Upper lobe of left lung (tissue), 6 donors: ENCODE measurements at regions not wholly inside any gene's neighbourhood (a gene's known extent, or its start where the extent isn't known, plus 50 kb on each side); places are given as distances from the start of the nearest gene placed in this dataset.

ENCODE experiments used
- ATAC-seq, 2 donors: fragments of 200-7000 bp; cut with Tn5 transposase; one replicate each; pipeline ENCODE4 v1.9.1; 2022; ENCODE audit warnings: mild to moderate bottlenecking in 2 of 2, moderate library complexity in 2 of 2; ENCODE audit not compliant: low FRiP score in 2 of 2
- DNase-seq, 2 donors: peaks; one replicate each; pipeline ENCODE4 v3.0.0-alpha.2; 2019 to 2020
- H3K27ac ChIP-seq, 4 donors: fragments of 200-600 bp; sonication (generic); one replicate each; pipeline ENCODE4 v1.5.1; 2016 to 2019
- H3K27me3 ChIP-seq, 4 donors: fragments of 200-600 bp; sonication (generic); one replicate each; pipeline ENCODE4 v1.5.1; 2017 to 2019
- H3K36me3 ChIP-seq, 4 donors: fragments of 200-600 bp; sonication (generic); one replicate each; pipeline ENCODE4 v1.5.1; 2016 to 2019
- H3K4me1 ChIP-seq, 4 donors: fragments of 200-600 bp; sonication (generic); one replicate each; pipeline ENCODE4 v1.5.1; 2018 to 2019
- H3K4me3 ChIP-seq, 4 donors: fragments of 200-600 bp; sonication (generic); one replicate each; pipeline ENCODE4 v1.5.1; 2017 to 2019; ENCODE audit warnings: mild to moderate bottlenecking in 2 of 4, moderate library complexity in 1 of 4
- H3K9me3 ChIP-seq, 4 donors: fragments of 200-600 bp; sonication (generic); one replicate each; pipeline ENCODE4 v1.5.1; 2018 to 2019
- CTCF ChIP-seq, 6 experiments: fragments of 450-650 bp in 4 of 6; fragments of 200-600 bp in 2 of 6; sonication (generic) in 2 of 6; IDR thresholded peaks; one replicate each; pipeline ENCODE4 v1.5.1; 2016 to 2019; ENCODE audit warnings: antibody characterized with exemption in 6 of 6
- EP300 ChIP-seq, 4 donors: sonication (generic); formaldehyde crosslinking; IDR thresholded peaks; one replicate each; pipeline ENCODE4 v1.5.1; 2017; ENCODE audit warnings: antibody characterized with exemption in 4 of 4, control low read depth in 2 of 4
- POLR2A ChIP-seq, 4 donors: fragments of 450-650 bp; IDR thresholded peaks; one replicate each; pipeline ENCODE4 v1.5.1; 2016 to 2017; ENCODE audit warnings: antibody characterized with exemption in 4 of 4, mild to moderate bottlenecking in 2 of 4
- POLR2AphosphoS5 ChIP-seq, 2 donors: sonication (generic); formaldehyde crosslinking; IDR thresholded peaks; one replicate each; pipeline ENCODE4 v1.5.1; 2017; ENCODE audit warnings: antibody characterized with exemption in 2 of 2
- WGBS, 2 donors: methylation state at CpG; one replicate each; pipeline ENCODE4 v1.1.5; 2017 to 2018; 5-methylcytosine and 5-hydroxymethylcytosine counted together
- donor health status: DM: no; HTN: no; CAD: no; lungs with moderate emphysema.
- donor health status: DM: no; HTN: yes; CAD: no; lungs with severe emphysema.

- Histone ChIP-seq H3K4me1 (no peaks in the 10 kb centered on the region), H3K4me3 (no peak overlapping the region), H3K27ac (no peak overlapping the region), H3K9me3 (no peaks in the 10 kb centered on the region), H3K36me3 (no peaks in the 10 kb centered on the region), H3K27me3 (no peaks in the 10 kb centered on the region)
- TF ChIP-seq POLR2AphosphoS5 (IDR thresholded peaks at IDR 0.05) (no peak), POLR2A (IDR thresholded peaks at IDR 0.05) (no peak)
- 80% methylated on average over 3 of the region's 5 CpGs; no CpG with 5 or more reads in 1 of the 2 donors for WGBS, 2 donors
- no peak for DNase-seq
- ATAC-seq = no peak
Observed at GRCh38 chrY:7211971-7212370, 300.4 kb upstream of the AMELY start.

- Histone ChIP-seq H3K9me3 (no peaks in the 10 kb centered on the region), H3K36me3 (no peaks in the 10 kb centered on the region), H3K27ac (no peak overlapping the region), H3K4me1 (no peaks in the 10 kb centered on the region), H3K4me3 (no peak overlapping the region), H3K27me3 (no peaks in the 10 kb centered on the region)
- WGBS, 2 donors = 31% methylated on average over 4 of the region's 4 CpGs; no CpG with 5 or more reads in 1 of the 2 donors
- ATAC-seq (no peak), DNase-seq (no peak)
- TF ChIP-seq POLR2A (IDR thresholded peaks at IDR 0.05) (no peak), EP300 (IDR thresholded peaks at IDR 0.05) (no peak), CTCF (IDR thresholded peaks at IDR 0.05) (no peak), POLR2AphosphoS5 (IDR thresholded peaks at IDR 0.05) (no peak)
Observed at GRCh38 chrY:7204456-7204855, 292.9 kb upstream of the AMELY start.

- DNase-seq (no peak), ATAC-seq (no peak)
- Histone ChIP-seq H3K36me3 (no peaks in the 10 kb centered on the region), H3K4me1 (no peaks in the 10 kb centered on the region), H3K4me3 (no peak overlapping the region), H3K27ac (no peak overlapping the region), H3K9me3 (peaks cover 0 to 5% (median 0%) of the 10 kb centered on the region in 4 donors), H3K27me3 (no peaks in the 10 kb centered on the region)
- no peak for TF ChIP-seq EP300 (IDR thresholded peaks at IDR 0.05)
- TF ChIP-seq CTCF (IDR thresholded peaks at IDR 0.05) = no peak
- TF ChIP-seq POLR2A (IDR thresholded peaks at IDR 0.05) = no peak
- TF ChIP-seq POLR2AphosphoS5 (IDR thresholded peaks at IDR 0.05) = no peak
Observed at GRCh38 chrY:7182591-7182990, 271.0 kb upstream of the AMELY start.

- Histone ChIP-seq H3K4me1 (no peaks in the 10 kb centered on the region), H3K27ac (no peak overlapping the region), H3K9me3 (no peaks in the 10 kb centered on the region), H3K36me3 (no peaks in the 10 kb centered on the region), H3K4me3 (no peak overlapping the region), H3K27me3 (no peaks in the 10 kb centered on the region)
- 77% methylated on average over 5 of the region's 5 CpGs; no CpG with 5 or more reads in 1 of the 2 donors for WGBS, 2 donors
- ATAC-seq (no peak), DNase-seq (no peak)
- TF ChIP-seq EP300 (IDR thresholded peaks at IDR 0.05) = no peak
- no peak for TF ChIP-seq POLR2A (IDR thresholded peaks at IDR 0.05)
- TF ChIP-seq CTCF (IDR thresholded peaks at IDR 0.05) = no peak
- TF ChIP-seq POLR2AphosphoS5 (IDR thresholded peaks at IDR 0.05) = no peak
Observed at GRCh38 chrY:7177631-7178030, 266.1 kb upstream of the AMELY start.

- no peak overlapping the region for H3K27ac ChIP-seq
- no peaks in the 10 kb centered on the region for H3K36me3 ChIP-seq
- no peaks in the 10 kb centered on the region for H3K9me3 ChIP-seq
- H3K4me1 ChIP-seq = no peaks in the 10 kb centered on the region
- no peak overlapping the region for H3K4me3 ChIP-seq
- no peaks in the 10 kb centered on the region for H3K27me3 ChIP-seq
- no peak for DNase-seq
- no peak for ATAC-seq
- TF ChIP-seq EP300 (IDR thresholded peaks at IDR 0.05) (no peak), CTCF (IDR thresholded peaks at IDR 0.05) (no peak)
- WGBS, 2 donors = 73% methylated on average over 1 of the region's 1 CpG; no CpG with 5 or more reads in 1 of the 2 donors
Observed at GRCh38 chrY:7169475-7169874, 257.9 kb upstream of the AMELY start.
